GM18873 (cell line): ENCODE measurements at regions not wholly inside any gene's neighbourhood (a gene's known extent, or its start where the extent isn't known, plus 50 kb on each side); places are given as distances from the start of the nearest gene placed in this dataset.
"Not testable (repeated sequence)": the region's sequence is repeated elsewhere in the genome, so short reads cannot be mapped to it uniquely, and the experiment has no call there.

ENCODE experiments used
- ATAC-seq: cut with Tn5 transposase; IDR thresholded peaks from one replicate; pipeline ENCODE4 v1.9.1; 2021; ENCODE audit warnings: mild to moderate bottlenecking, moderate library complexity, moderate number of reproducible peaks; ENCODE audit not compliant: unreplicated experiment, low FRiP score

DNA sequence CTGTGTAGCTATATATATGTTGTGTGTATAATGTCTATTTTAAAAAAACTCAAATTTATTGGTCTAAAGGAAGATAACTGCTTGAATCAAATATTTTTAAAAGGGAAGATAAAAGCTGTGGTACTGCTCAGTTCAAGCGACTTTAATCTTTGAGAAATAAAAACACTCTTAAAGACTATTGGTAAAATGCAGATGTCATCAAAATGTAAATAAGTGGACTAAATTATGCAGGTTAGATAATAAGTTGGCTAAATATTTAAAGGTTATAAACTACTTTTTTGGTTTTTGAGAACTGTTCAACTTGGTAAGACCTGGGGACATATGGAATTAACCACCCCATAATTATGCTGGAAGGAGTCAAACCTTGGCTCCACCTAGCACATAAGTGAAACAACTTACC lies 144.7 kb upstream of the ITM2A start:
- no peak for ATAC-seq

DNA sequence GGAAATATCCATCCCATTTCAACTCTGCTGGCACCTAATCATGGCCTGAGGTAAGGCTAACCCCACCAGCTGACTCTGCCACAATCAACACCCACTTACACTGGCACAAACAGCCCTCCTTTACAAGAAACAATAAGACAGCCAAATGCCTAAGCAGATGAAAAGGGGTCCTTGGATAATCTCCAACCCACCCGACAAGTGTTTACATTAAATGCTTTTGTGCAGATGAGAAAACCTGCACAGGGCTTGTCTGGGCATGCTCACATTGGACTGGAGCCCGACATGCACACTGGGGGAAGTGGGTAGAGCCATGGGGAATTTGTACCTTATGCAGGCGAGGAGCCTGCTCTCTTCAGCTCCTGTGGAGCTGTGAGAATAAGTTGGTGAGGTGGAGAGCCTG lies 138.9 kb upstream of the ITM2A start:
- no peak for ATAC-seq

DNA sequence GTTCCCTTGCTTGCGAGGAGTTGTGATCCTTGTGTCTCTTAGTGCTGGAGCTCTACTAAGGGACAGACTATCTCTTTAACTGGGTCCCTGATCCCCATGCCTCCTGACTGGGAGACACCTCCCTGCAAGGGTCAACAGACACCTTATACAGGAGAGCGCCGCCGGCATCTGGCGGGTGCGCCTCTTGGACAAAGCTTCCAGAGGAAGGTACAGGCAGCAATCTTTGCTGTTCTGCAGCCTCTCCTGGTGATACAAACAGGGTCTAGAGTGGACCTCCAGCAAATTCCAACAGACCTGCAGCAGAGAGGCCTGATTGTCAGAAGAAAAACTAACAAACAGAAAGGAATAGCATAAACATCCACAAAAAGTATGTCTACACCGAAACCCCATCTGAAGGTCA lies 115.6 kb upstream of the ITM2A start:
- no peak for ATAC-seq

DNA sequence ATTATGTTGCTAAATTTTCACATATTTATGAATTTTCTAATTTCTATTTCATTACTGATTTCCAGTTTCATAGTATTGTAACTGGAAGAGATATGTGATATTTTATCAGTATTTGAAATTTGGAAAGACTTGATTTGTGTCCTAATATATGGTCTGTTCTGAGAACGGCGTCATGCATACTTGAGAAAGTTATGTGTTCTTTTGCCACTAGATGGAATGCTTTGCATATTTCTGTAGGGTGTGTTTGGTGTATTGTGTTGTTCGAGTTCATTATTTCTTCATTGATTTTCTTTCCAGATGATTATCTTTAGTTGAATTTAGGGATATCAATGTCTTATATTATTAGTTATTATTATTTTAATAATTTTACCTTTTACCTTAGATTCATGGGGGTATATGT lies 110.6 kb upstream of the ITM2A start:
- ATAC-seq = no peak

DNA sequence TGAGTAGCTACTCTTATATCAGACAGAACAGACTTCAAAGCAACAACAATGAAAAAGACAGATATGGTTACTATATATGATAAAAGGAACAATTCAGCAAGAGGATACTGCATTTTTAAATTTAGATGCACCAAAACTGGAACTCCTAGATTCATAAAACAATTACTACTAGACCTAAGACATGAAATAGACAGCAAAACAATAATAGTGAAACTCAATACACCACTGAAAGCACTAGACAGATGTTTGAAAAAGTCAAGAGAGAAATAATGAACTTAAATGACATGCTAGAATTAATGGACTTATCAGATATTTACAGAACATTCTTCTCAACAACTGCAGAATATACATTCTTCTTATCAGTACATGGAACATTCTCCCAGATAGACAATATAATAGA lies 99.5 kb upstream of the ITM2A start:
- ATAC-seq = no peak

DNA sequence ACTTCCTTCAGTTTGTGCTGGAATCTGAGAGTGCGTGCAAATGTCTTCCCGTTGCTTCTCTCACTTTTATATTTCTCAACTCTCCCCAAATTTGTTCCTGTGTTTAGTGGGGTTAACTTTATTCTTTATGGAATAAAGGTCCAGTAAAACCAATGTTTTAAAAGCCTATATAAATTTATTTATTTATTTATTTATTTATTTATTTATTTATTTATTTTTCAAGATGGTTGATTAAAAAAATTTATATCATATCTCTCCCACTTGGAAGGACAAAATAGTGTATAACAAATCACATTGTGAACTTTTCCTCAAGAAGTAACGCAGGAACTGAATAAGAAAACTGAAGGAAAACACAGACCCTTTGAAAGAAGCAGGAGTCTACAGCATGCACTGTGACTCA lies 95.3 kb upstream of the ITM2A start:
- no peak for ATAC-seq

DNA sequence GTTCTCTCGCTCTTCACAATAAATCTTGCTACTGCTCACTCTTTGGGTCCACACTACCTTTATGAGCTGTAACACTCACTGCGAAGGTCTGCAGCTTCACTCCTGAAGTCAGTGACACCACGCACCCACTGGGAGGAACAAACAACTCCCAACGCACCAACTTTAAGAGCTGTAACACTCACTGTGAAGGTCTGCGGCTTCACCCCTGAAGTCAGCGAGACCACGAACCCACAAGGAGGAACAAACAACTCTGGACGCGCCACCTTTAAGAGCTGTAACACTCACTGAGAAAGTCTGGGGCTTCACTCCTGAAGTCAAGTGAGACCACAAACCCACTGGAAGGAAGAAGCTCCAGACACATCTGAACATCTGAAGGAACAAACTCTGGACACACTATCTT lies 89.5 kb upstream of the ITM2A start:
- not testable (repeated sequence) for ATAC-seq

DNA sequence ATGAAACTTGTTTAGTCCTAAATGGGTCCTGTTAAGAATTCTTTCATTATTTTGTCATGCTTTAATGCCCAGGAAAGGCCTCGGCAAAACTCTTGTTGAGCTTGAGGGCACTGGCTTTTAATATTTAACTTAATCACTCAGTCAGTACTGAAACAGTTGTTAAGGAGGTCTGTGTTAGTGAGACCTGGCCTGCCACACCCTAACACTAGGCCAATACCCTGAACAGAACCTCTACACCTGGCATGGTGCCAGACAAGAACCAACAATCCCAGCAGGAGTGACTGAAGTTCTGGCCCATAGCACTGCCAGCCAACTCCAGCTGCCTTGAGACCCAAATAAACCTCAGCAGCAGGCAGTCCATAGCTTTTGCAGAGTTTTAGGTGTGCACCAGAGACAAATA lies 85.7 kb upstream of the ITM2A start:
- ATAC-seq = no peak

DNA sequence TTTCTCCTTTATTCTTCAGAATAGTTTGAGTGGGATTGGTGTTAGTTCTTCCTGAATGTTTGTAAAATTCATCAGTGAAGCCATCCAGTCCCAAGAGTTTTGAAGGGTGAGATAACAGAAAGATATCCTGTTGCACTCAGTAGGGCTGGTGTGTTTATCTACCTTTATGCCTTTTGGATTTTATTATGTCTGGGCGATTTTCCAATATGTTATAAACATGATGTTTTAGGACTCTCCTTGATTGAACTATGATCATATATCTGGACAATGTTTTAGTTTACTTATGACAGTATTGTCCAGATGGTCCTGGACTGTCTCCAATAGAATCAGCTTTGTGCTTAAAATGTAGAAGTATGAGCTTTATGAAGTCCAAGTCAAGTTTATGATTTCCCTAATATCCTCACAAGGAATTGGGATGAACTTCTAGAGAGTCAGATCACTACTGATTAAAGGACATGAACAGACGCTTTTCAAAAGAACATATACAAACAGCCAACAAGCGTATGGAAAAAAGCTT lies 77.6 kb upstream of the ITM2A start:
- ATAC-seq = no peak

DNA sequence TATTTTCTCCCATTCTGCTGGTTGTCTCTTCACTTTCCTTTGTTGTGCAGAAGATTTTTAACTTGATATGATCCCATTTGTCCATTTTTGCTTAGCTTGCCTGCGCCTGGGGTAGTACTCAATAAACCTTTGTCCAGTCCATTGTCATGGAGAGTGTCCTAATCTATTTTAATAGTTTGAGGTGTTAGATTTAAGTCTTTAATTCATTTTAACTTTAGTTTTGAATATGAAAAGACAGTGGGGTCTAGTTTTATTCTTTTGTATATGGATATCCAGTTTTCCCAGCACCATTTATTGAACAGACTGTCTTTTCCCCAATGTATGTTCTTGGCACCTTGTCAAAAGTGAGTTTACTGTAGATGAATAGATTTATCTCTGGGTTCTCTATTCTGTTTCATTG lies 76.0 kb upstream of the ITM2A start:
- no peak for ATAC-seq

DNA sequence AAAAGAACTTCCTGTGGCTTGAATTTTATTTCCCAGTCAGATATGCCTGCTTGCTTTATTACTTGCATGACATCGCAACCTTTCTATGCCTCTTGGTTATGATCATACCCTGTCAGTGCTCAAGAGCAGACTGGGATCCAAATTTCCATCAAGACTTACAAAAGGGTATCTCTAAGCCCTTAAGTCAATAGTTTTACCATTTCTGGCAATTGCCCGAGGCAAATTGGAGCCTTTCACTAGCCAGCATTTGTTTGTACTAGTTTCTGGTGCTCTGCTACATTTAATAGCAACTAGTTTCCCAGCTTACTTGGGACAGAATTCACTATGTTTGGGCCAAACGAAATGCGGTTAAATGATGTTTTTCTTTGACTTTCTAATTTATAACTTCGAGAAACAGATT lies 73.2 kb upstream of the ITM2A start:
- ATAC-seq = no peak
